ENCODE measurements at regions not wholly inside any gene's neighbourhood (a gene's known extent, or its start where the extent isn't known, plus 50 kb on each side); places are given as distances from the start of the nearest gene placed in this dataset.

GRCh38 chr2:195406886-195407603 lies 250.0 kb upstream of the SLC39A10 start:
- no peak for DNase-seq (ENCODE audit: low spot score)

DNA sequence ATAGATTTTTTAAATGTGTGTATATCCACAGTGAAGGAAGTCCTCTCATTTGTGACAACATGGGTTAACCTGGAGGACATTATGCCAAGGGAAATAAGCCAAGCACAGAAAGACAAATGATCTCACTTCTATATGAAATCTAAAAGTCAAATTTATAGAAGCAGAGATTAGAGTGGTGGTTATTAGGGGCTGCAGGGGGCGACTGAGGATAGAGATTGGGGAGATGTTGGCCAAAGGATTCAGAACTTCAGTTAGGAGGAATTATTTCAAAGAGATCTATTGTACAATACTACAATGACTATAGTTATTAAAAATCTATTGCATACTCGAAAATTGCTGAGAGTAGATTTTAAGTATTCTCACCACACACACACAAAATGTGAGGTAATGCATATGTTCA lies 252.4 kb upstream of the SLC39A10 start:
- DNase-seq (ENCODE audit: low spot score): no peak

DNA sequence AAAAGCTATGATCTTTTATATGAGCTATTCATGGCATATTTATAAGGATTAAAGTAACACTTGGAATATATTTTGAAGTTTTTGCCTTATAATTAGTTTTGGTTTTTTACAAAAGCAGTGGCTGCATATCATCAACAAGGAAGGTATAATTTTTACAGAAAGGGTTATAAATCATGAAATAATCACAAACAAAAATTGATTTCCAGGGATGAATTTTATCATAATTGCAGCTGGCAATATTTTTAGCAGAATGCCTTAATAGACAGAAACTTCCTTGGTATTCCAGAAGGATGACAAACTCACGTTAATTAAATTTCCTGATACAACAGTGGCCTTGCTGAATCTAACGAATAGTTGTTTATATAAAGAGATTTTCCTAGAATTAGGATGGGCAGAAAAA lies 260.5 kb upstream of the SLC39A10 start:
- DNase-seq (ENCODE audit: low spot score): no peak

DNA sequence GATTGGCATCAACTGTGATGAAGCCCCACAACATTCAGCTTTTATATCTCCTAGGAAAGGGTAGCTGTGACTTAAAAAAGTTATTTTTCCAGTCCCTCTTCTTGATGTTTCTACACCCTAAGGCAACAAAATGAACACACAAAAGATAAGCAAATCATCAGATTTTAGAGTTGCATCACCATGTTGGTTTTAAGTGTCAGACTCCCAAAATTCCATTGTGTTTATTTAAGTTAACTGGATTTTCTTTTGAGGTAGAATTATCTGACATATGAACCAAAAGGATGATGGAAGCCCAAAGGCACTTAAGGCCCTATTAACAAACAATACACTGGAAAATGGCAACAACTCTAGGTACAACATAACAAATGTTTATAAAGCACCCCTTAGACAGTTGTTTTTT lies 261.7 kb upstream of the SLC39A10 start:
- DNase-seq (ENCODE audit: low spot score): no peak

DNA sequence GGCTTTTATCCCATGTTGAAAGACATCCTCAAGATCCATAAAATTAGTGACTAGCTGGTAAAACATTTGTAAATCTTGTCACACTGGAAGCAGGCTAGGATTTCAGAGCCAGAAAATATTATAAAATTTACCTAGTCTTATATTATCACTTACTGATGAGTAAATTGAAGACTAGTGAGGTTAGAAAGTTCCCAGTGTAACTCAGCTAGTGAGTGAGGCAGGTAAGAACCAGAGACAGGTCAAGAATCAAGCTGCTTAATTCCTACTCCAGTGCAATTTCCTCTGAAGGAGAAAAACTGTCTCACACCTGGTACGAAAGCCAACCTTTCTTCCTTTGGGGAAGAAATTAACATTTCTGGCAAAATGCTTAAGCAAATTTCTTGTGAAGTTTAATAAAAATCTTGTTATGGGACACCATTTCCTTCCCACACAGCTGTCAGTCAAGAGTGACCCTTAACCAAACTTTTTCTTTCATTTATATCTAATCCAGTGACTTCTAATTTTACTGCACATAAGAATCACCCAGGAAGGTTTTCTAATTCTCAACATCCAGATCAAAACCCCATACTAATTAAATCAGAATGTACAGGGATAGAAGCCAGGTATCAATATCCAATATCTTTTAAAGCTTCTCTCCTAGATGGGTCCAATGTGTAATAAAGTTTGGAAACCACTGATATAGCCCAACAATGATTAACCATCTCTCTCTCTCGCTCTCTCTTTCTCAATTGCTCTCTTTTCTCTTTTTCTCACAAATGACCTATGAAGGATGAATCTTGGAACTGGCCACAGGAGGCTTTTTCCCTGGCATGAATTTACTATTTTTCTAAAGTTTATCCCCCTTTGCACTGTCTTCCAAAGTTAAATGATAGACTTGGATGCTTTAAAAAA lies 264.3 kb upstream of the SLC39A10 start:
- no peak for DNase-seq (ENCODE audit: low spot score)

- no peak for DNase-seq (ENCODE audit: low spot score)
Measured at GRCh38 chr2:195390686-195391321, 266.2 kb upstream of the SLC39A10 start.

DNA sequence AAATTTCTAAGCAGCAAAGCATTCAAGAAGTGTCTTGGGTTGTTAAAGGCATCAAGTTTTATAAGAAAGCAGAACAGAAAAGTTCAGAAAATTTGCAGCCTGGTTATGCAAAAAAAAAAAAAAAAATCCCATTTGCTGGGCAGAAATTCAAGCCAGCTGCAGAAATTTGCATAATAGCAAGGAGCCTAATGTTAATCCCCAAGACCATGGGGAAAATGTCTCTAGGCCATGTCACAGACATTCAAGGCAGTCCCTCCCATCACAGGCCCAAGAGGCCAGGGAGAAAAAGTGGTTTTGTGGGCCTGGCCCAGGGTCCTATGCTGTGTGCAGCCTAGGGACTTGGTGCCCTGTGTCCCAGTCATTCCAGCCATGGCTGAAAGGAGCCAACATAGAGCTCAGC lies 269.0 kb upstream of the SLC39A10 start:
- no peak for DNase-seq (ENCODE audit: low spot score)

DNA sequence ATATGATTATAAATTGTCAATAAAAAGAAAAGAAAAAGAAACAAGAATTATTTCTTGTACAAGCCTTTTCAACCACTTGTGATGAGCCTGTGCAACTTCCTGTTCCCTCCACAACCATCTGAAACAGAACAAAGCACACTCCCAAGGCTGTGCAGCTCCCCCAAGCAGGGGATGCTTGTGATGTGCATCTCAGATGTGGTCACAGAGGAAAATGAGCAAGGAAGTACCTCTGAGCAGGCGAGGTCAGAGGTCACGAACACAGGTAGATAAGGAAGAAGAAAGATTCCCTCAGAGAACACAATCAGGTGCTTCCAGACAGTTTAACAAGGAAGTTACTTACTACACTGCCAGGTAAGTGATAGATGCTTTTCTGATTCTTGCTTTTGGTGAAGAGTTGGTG lies 274.8 kb upstream of the SLC39A10 start:
- no peak for DNase-seq (ENCODE audit: low spot score)

DNA sequence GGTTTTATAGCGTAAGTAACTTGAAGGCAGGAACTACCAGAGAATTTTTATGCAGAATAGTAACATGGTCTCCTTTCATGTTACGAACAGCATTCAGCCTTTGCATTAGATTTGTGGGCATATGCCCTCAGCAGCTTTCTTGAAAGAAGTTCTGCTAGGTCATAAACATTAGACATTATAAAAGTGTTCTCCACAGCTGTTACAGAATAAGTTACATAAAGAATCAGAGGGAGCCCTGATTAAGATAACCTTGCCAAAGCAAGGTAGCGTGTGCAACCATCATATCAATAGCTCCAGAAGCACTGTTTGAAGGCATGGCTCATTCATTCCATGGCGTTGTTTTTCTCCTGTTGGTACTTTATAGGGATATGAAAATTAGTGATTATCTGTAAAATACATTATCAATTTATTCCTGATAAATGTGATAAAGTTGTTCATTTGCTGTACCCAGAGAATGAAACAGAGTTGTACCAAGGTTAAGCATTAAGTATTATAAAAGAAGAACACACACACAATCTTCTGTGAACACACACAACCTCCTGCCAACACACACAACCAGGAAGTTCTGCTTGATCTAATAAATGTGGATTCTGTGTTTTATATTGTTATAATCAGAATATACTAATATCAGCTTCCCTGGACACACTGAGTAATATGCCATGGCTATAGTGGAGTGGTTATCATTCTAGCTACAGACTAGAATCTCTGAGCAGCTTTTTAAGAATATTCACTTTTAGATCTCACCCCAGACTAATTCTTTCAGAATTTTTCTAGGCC lies 286.7 kb upstream of the SLC39A10 start:
- no peak for DNase-seq (ENCODE audit: low spot score)

- DNase-seq (ENCODE audit: low spot score): no peak
Measured at GRCh38 chr2:195369218-195369587, 287.8 kb upstream of the SLC39A10 start.

DNA sequence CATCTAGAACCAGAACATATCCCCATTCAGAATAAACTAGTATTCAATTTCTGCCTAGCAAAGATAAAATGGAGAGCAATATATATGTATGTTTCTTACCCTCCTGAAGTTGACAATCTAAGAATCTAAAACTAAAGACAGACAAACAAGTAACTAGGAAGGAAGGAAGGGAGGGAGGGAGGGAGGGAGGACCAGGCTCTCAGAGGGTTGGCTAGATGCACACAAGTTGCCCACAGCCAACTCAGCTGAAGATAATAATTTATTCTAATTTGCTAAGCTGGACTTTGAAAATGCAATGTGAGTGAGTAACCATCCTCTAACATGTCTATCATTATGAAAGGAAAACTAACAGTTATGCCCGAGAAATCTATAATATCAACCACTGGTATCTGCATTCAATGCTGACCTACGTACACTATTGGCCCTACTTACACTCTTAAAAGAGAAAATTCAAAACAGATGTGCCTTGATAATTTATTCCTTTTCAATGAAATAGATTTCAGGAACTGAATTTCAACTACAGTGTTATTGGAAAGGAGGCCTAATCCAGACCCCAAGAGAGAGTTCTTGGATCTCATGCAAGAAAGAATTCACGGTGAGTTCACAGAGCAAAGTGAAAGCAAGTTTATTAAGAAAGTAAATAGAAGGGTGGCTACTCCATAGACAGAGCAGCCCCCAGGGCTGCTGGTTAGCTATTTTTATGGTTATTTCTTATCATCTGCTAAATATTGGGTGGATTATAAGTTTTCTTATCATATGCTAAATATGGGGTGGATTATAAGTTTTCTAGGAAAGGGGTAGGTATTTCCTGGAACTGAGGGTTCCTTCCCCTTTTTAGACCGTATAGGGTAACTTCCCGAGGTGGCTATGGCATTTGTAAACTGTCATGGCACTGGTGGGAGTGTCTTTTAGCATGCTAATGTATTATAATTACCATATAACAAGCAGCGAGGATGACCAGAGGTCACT lies 288.5 kb upstream of the SLC39A10 start:
- DNase-seq (ENCODE audit: low spot score): no peak

GRCh38 chr2:195367809-195368208 lies 289.2 kb upstream of the SLC39A10 start:
- DNase-seq (ENCODE audit: low spot score): no peak

GRCh38 chr2:195364015-195364965 lies 292.7 kb upstream of the SLC39A10 start:
- peak; percentile 9 for DNase-seq (ENCODE audit: low spot score)

- no peak for DNase-seq (ENCODE audit: low spot score)
Measured at GRCh38 chr2:195363496-195363895, 293.5 kb upstream of the SLC39A10 start.

DNA sequence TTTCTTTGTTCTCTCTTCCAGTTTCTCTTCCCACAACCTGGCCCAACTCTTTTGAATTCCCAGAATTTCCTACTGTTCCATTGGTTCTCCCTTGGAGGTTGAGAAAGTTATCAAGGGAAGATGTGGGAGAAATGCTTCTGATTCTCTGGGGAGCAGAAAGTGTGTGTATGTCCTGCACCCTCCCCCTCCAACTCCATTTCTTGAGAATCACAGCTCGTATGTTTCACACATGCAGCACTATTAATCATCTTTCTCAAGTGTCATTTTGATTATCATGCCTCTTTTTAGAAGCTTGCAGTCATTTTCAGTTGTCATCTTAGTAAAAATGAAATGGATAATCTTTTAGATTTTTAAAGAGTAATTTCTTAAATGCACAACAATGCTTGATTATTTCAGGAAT lies 296.8 kb upstream of the SLC39A10 start:
- no peak for DNase-seq (ENCODE audit: low spot score)

DNA sequence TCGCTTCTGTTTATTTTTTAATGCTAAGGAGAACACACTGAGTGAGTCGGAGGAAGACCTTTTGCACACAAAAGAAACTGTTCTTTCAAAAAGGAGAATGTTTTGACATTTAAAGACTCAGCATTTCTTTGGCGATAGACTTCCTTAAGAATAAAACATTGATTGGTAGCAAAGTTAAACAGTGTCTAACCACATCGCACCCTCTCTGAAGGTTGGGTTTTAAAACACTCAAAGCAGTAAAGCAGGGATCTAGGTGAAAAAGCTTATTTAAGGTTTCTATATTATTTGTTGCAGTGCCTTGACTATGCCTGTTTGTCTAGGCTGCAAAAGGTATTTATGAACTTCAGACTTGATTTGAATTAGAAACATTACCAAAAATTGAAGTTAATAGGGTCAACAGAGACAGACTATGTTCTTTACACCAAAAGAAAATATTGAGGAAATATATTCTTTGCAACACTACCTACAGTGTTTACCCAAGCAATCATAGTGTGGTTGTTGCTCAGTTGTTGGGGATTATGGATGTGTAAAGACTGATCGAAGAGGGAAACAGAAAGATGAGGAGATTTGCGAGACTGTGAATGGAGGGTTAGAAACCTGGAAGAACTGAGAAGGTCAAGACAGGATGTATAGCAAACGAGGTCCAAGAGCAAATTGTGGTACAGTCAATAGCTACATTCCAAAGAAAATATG lies 297.8 kb upstream of the SLC39A10 start:
- DNase-seq (ENCODE audit: low spot score): no peak

GRCh38 chr2:195356920-195357440 lies 300.0 kb upstream of the SLC39A10 start:
- no peak for DNase-seq (ENCODE audit: low spot score)

- no peak for DNase-seq (ENCODE audit: low spot score)
Measured at GRCh38 chr2:195356026-195356425, 301.0 kb upstream of the SLC39A10 start.

DNA sequence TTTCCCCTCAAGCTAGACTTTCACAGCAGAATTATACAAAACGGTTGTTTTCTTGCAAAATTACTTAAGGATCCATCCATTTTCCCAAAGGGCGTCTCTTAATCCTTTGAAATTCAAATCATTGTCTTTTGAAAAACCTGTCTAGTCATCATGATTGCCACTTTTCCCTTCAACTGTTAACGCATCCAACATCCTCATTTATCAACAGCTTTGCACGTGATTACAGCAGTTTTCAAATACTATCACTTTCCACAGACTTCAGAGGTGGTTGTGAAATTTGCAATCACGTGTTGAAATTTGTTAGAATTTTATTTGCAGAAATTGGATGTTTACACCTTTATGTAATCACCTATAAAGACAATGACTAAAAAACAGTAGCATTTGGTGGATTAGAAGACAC lies 304.4 kb upstream of the SLC39A10 start:
- DNase-seq (ENCODE audit: low spot score): no peak
